Activated CD4-positive, alpha-beta T cell treated with anti-CD3 and anti-CD28 coated beads, Interleukin-2, amount 50 U/mL, for 24 hours (primary cell): ENCODE measurements at regions not wholly inside any gene's neighbourhood (a gene's known extent, or its start where the extent isn't known, plus 50 kb on each side); places are given as distances from the start of the nearest gene placed in this dataset.

Source experiments
- DNase-seq, 2 donors: peaks; one replicate each; pipeline ENCODE4 v3.0.0-alpha.2; 2020; ENCODE audit warnings: low read depth in 1 of 2, low spot score in 1 of 2

GRCh38 chr5:166938071-166938470, 1353.4 kb upstream of the WWC1 start:
- DNase-seq: no peak

GRCh38 chr5:166942948-166943347, 1348.5 kb upstream of the WWC1 start:
- no peak for DNase-seq

GRCh38 chr5:166947045-166947444, 1344.4 kb upstream of the WWC1 start:
- DNase-seq: no peak

GRCh38 chr5:166948679-166949078, 1342.8 kb upstream of the WWC1 start:
- DNase-seq: no peak

- DNase-seq: no peak
These were observed 1339.4 kb upstream of the WWC1 start for GRCh38 chr5:166952048-166952447.

GRCh38 chr5:166957782-166958181, 1333.7 kb upstream of the WWC1 start:
- no peak for DNase-seq

- no peak for DNase-seq
These were observed 1331.7 kb upstream of the WWC1 start for GRCh38 chr5:166959766-166960165.

GRCh38 chr5:166961028-166961427, 1330.4 kb upstream of the WWC1 start:
- no peak for DNase-seq

- DNase-seq: no peak
These were observed 1329.5 kb upstream of the WWC1 start for GRCh38 chr5:166961913-166962312.

GRCh38 chr5:166962461-166962860, 1329.0 kb upstream of the WWC1 start:
- DNase-seq: no peak

GRCh38 chr5:166963596-166963995, 1327.8 kb upstream of the WWC1 start:
- DNase-seq: no peak

GRCh38 chr5:166977911-166978422, 1313.5 kb upstream of the WWC1 start:
- DNase-seq: no peak

GRCh38 chr5:166979307-166979895, 1312.0 kb upstream of the WWC1 start:
- DNase-seq: no peak

GRCh38 chr5:166980666-166981065, 1310.8 kb upstream of the WWC1 start:
- DNase-seq: no peak

GRCh38 chr5:166982226-166982625, 1309.2 kb upstream of the WWC1 start:
- DNase-seq: no peak

GRCh38 chr5:166991601-166992000, 1299.8 kb upstream of the WWC1 start:
- no peak for DNase-seq

- no peak for DNase-seq
These were observed 1299.3 kb upstream of the WWC1 start for GRCh38 chr5:166992108-166992507.

GRCh38 chr5:166992874-166993722, 1298.3 kb upstream of the WWC1 start:
- no peak for DNase-seq

- no peak for DNase-seq
These were observed 1297.2 kb upstream of the WWC1 start for GRCh38 chr5:166994226-166994625.

GRCh38 chr5:167001246-167001645, 1290.2 kb upstream of the WWC1 start:
- no peak for DNase-seq

- no peak for DNase-seq
These were observed 1282.7 kb upstream of the WWC1 start for GRCh38 chr5:167008705-167009104.

GRCh38 chr5:167011196-167011595, 1280.2 kb upstream of the WWC1 start:
- no peak for DNase-seq
